ENCODE measurements at regions not wholly inside any gene's neighbourhood (a gene's known extent, or its start where the extent isn't known, plus 50 kb on each side); places are given as distances from the start of the nearest gene placed in this dataset.

GRCh38 chr14:42023452-42023851 lies 416.8 kb downstream of the LRFN5 start:
- Mint-ChIP-seq H3K27me3 (ENCODE audit: insufficient read depth, low read depth, poor library complexity) (no peaks in the 10 kb centered on the region), H3K4me1 (no peaks in the 10 kb centered on the region), H3K4me3 (no peak overlapping the region), H3K9me3 (peaks cover 3% of the 10 kb centered on the region; the same call in 1 of the 3 replicates), H3K27ac (no peak overlapping the region), H3K36me3 (ENCODE audit: low read depth) (no peaks in the 10 kb centered on the region)
- ATAC-seq = no peak
- no peaks in the 10 kb centered on the region for H3K79me2 ChIP-seq (replicated peaks; ENCODE audit: insufficient read depth)
- H3K4me1 ChIP-seq (ENCODE audit: insufficient read depth) = no peaks in the 10 kb centered on the region
- no peaks in the 10 kb centered on the region for H4K20me1 ChIP-seq (replicated peaks; ENCODE audit: insufficient read depth)
- no peak overlapping the region for H3K4me3 ChIP-seq
- H3K36me3 ChIP-seq (ENCODE audit: insufficient read depth) = no peaks in the 10 kb centered on the region
- no peak overlapping the region for H2AFZ ChIP-seq
- no peak overlapping the region for H3K4me2 ChIP-seq
- H3F3A ChIP-seq (replicated peaks; ENCODE audit: low read depth) = no peaks in the 10 kb centered on the region
- no peaks in the 10 kb centered on the region for H3K27me3 ChIP-seq (ENCODE audit: insufficient read depth)
- H3K27ac ChIP-seq (ENCODE audit: low read depth) = no peak overlapping the region
- TF ChIP-seq EZH2 (IDR thresholded peaks at IDR 0.05; ENCODE audit: low read depth, unreplicated experiment) (no peak), JUNB (IDR thresholded peaks at IDR 0.05; ENCODE audit: unreplicated experiment) (no peak), ZNF114 (CRISPR knock-in tag; IDR thresholded peaks at IDR 0.05) (no peak), ZNF331 (CRISPR knock-in tag; IDR thresholded peaks at IDR 0.05; ENCODE audit: low read depth) (no peak), POLR2AphosphoS5 (IDR thresholded peaks at IDR 0.05; ENCODE audit: low read depth) (no peak), REST (IDR thresholded peaks at IDR 0.05; ENCODE audit: unreplicated experiment) (no peak), ZNF462 (CRISPR knock-in tag; IDR thresholded peaks at IDR 0.05) (no peak), NANOG (IDR thresholded peaks at IDR 0.05; ENCODE audit: borderline replicate concordance) (no peak), EZH2phosphoT487 (IDR thresholded peaks at IDR 0.05; ENCODE audit: unreplicated experiment) (no peak), CREB1 (CRISPR knock-in tag; IDR thresholded peaks at IDR 0.05; ENCODE audit: low read depth) (no peak), ETS1 (IDR thresholded peaks at IDR 0.05) (no peak)
- no peak for DNase-seq (ENCODE audit: low spot score)
- peaks cover 4% of the 10 kb centered on the region; the same call in 1 of the 2 replicates for H3K9me2 ChIP-seq (ENCODE audit: insufficient read depth)

Measured in GM23338 (cell line).